T1000 (cell line): ENCODE measurements at regions not wholly inside any gene's neighbourhood (a gene's known extent, or its start where the extent isn't known, plus 50 kb on each side); places are given as distances from the start of the nearest gene placed in this dataset.
"Not testable (repeated sequence)": the region's sequence is repeated elsewhere in the genome, so short reads cannot be mapped to it uniquely, and the experiment has no call there.

Experiments
- DNase-seq: peaks from one replicate; lab custom pipeline; 2025; ENCODE audit warnings: mixed read lengths; lab: John Stamatoyannopoulos, UW

- no peak for DNase-seq
Observed at GRCh38 chr6:142635130-142635529, 309.8 kb downstream of the HIVEP2 start.

GRCh38 chr6:142637624-142638351 lies 307.2 kb downstream of the HIVEP2 start:
- DNase-seq = no peak

GRCh38 chr6:142642651-142643050 lies 302.3 kb downstream of the HIVEP2 start:
- no peak for DNase-seq

GRCh38 chr6:142644866-142645265 lies 300.1 kb downstream of the HIVEP2 start:
- DNase-seq = no peak

- no peak for DNase-seq
Observed at GRCh38 chr6:142645663-142646062, 299.3 kb downstream of the HIVEP2 start.

- DNase-seq = no peak
Observed at GRCh38 chr6:142647449-142648035, 297.4 kb downstream of the HIVEP2 start.

- DNase-seq = no peak
Observed at GRCh38 chr6:142648036-142648451, 296.9 kb downstream of the HIVEP2 start.

- no peak for DNase-seq
Observed at GRCh38 chr6:142648526-142648925, 296.4 kb downstream of the HIVEP2 start.

GRCh38 chr6:142649438-142650234 lies 295.3 kb downstream of the HIVEP2 start:
- DNase-seq = not testable (repeated sequence)

- DNase-seq = no peak
Observed at GRCh38 chr6:142651384-142651783, 293.6 kb downstream of the HIVEP2 start.

GRCh38 chr6:142653710-142654420 lies 291.1 kb downstream of the HIVEP2 start:
- DNase-seq = no peak

GRCh38 chr6:142659661-142660060 lies 285.3 kb downstream of the HIVEP2 start:
- DNase-seq = no peak

- DNase-seq = no peak
Observed at GRCh38 chr6:142665393-142665792, 279.6 kb downstream of the HIVEP2 start.

- DNase-seq = no peak
Observed at GRCh38 chr6:142666599-142667185, 278.3 kb downstream of the HIVEP2 start.

- no peak for DNase-seq
Observed at GRCh38 chr6:142669471-142670351, 275.3 kb downstream of the HIVEP2 start.

- no peak for DNase-seq
Observed at GRCh38 chr6:142671791-142672190, 273.2 kb downstream of the HIVEP2 start.

- DNase-seq = no peak
Observed at GRCh38 chr6:142675517-142675916, 269.5 kb downstream of the HIVEP2 start.

- no peak for DNase-seq
Observed at GRCh38 chr6:142676027-142676443, 268.9 kb downstream of the HIVEP2 start.

GRCh38 chr6:142676647-142677192 lies 268.3 kb downstream of the HIVEP2 start:
- no peak for DNase-seq

GRCh38 chr6:142679907-142680700 lies 264.9 kb downstream of the HIVEP2 start:
- no peak for DNase-seq
